HG02763 (cell line): ENCODE measurements at regions not wholly inside any gene's neighbourhood (a gene's known extent, or its start where the extent isn't known, plus 50 kb on each side); places are given as distances from the start of the nearest gene placed in this dataset.
"Not testable (repeated sequence)": the region's sequence is repeated elsewhere in the genome, so short reads cannot be mapped to it uniquely, and the experiment has no call there.

Experiments used
- ATAC-seq: cut with Tn5 transposase; IDR thresholded peaks from one replicate; pipeline ENCODE4 v1.9.1; 2021; ENCODE audit warnings: mild to moderate bottlenecking, moderate library complexity; ENCODE audit not compliant: unreplicated experiment

- ATAC-seq: no peak
Measured at GRCh38 chr10:81200801-81201200, 663.1 kb downstream of the SH2D4B start.

DNA sequence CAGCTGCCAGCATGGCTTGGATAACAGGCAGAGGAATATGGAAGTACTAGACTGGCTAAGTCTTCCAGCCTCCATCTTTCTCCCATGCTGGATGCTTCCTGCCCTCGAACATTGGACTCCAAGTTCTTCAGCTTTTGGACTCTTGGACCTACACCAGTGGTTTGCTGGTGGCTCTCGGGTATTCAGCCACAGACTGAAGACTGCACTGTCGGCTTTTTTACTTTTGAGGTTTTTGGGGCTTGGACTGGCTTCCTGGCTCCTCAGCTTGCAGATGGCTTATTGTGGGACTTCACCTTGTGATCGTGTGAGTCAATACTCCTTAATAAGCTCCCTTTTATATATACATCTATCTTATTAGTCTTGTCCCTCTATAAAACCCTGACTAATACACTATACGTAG lies 667.6 kb upstream of the NRG3 start:
- not testable (repeated sequence) for ATAC-seq

DNA sequence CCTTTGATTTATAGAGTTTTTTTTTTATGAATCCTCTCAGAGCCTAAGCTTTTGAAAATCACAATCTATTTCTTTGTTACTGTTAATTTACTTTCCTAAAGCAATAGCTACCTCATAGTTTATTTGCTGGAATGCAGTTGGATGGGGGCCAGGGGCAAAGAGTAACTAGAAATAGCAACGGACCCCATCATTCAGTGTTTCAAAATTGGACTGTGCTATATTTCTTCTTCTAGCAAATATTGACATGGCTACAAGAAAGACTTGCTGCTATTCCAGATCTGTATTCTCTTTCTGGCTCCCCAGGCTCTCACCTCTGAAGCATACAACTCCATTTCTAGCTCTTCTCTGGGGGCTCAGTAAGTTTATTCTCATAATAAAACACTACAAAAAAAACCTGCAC lies 661.6 kb upstream of the NRG3 start:
- ATAC-seq: no peak

GRCh38 chr10:81215498-81215897 lies 659.5 kb upstream of the NRG3 start:
- no peak for ATAC-seq

DNA sequence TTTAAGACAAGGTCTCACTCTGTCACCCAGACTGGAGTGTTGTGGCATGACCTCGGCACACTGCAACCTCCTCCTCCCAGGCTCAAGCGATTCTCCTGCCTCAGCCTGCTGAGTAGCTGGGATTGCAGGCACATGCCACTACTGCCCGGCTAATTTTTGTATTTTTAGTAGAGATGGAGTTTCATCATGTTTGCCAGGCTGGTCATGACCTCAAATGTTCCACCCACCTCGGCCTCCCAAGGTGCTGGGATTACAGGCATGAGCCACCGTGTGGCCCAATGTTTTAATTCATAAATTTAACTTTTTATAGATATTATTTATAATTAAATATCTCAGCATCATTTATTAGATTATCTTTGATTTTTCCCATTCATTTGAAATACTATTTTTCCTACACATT lies 658.0 kb upstream of the NRG3 start:
- no peak for ATAC-seq

- ATAC-seq: no peak
Measured at GRCh38 chr10:81218307-81218706, 656.7 kb upstream of the NRG3 start.

DNA sequence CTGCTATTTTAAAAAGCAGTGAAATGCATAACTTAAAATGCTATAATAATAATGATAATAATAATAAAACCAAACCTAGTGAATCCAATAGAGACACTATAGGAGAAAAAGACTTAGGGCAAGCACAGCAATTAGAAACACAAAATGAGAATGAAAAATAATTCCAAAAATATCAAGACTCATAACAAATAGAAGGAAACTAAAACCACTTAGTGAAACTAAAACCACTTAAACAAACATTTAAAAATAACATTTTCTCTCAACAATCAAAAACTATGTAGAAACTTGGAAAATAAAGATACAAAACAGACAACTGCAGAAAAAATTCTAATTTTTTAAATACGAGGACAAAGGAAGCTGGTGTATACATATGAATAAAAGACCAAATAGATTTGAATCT lies 655.2 kb upstream of the NRG3 start:
- no peak for ATAC-seq

DNA sequence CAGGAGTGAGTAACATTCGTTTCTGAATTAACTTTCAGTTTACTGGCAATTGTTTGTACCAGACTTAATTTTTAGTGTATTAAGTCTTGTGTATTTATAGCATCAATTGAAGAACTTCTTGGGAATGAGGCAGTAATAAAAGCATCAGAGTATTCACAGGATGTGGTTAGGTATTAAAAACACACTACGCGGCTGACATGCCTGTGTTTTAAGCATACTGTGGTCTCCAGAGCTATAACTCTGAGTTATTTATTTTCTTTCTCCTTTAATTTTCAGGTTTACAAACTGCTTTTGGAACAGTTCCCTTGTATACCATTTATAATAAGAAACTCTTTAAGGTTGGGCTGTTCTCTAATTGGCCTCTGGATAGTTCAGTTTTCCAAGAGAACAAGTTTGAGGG lies 626.1 kb upstream of the NRG3 start:
- ATAC-seq: no peak

DNA sequence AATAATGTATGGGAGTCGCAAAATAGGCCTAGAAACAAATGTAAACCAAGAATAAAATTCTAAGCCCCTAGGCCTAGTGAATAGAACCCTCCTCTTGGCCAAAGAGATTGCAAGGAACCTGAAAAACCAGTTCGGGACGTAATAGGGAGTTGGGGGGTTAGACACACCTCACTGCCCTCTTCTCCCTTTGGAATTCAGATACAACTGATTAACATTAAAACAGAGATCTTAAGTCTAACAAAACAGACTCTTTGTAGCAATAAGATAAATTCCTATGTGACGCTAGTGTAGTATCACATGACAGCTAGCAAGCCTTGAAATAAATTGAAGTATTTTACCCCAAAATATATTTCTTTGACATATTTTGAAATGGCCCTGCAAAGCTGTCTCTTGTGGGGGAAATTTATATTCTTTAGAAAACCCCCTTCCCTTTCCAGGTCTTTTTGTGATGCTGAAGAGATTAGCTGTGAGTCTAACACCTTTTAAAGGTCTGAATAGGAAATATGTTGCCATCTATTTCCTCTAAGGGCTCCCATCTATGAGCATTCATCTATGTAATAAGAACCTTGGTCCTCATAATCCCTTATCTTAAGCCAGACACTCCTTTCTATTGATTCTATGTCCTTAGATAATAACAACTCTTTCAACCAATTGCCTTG lies 623.4 kb upstream of the NRG3 start:
- no peak for ATAC-seq

- ATAC-seq: not testable (repeated sequence)
Measured at GRCh38 chr10:81264991-81265390, 610.0 kb upstream of the NRG3 start.

DNA sequence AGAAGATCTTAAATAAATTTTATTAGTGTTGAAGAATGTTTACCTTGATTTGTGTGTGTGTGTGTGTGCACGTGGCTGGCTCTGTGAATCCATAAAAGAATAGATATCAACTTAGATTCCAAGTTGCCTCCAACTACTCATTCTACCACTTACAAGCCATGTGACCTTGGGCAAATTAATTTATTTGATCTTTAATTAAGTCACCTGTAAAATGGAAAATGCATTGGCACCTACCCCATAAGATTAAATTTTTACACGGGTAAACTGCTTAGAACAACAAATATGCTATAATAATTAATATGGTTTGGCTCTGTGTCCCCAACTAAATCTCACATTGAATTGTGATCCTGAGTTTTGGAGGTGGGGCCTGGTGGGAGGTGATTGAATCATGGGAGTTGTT lies 604.9 kb upstream of the NRG3 start:
- no peak for ATAC-seq

GRCh38 chr10:81280497-81281479 lies 594.2 kb upstream of the NRG3 start:
- no peak for ATAC-seq

- ATAC-seq: no peak
Measured at GRCh38 chr10:81288544-81288943, 586.5 kb upstream of the NRG3 start.

DNA sequence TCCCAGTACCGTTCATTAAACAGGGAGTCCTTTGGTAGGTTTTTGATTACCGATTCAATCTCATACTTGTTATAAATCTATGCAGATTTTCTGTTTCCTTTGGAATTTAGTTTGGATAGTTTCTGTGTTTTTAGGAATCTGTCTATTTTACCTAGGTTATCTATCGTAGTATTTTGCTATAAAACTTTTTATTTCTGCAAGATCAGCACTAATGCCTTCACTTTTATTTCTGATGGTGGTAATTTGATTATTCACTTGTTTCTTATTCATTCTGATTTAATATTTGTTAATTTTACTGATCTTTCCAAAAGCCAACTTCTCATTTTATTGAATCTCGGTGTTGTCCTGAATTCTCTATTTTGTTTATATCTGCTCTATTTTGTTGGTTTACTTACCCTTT lies 577.7 kb upstream of the NRG3 start:
- no peak for ATAC-seq

DNA sequence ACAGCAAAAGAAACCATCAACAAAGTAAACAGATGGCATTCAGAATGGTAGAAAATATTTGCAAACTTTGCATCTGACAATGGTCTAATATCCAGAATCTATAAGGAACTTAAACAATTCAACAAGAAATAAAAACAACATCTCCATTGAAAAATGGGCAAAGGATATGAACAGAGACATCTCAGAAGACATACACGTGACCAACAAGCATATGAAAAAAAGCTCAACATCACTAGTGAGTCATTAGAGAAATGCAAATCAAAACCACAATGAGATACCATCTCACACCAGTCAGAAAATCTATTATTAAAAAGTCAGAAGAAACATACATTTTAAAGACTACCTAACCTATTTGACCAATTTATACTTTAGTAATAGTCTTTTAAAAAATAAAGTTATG lies 571.3 kb upstream of the NRG3 start:
- ATAC-seq: no peak

GRCh38 chr10:81306971-81307782 lies 567.8 kb upstream of the NRG3 start:
- no peak for ATAC-seq

- no peak for ATAC-seq
Measured at GRCh38 chr10:81309041-81309552, 565.9 kb upstream of the NRG3 start.

DNA sequence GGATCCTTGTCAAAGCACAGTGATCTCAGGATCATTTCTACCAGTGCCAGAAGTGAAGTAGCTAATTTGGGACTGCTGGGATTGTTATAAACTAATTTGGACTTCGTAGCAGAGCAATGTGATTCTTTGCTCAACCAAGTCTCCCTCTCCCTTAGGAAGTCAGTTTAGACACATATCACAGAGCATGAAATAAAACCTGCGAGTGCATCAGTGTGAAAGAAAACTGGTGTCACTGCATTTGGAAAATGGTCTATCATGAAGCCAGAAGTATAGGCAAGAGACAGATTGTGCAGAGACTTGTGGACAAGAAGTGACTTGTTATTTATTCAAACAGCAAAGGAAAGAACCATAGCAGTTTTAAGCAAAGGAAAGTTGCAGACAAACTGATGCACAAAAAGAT lies 560.5 kb upstream of the NRG3 start:
- no peak for ATAC-seq

DNA sequence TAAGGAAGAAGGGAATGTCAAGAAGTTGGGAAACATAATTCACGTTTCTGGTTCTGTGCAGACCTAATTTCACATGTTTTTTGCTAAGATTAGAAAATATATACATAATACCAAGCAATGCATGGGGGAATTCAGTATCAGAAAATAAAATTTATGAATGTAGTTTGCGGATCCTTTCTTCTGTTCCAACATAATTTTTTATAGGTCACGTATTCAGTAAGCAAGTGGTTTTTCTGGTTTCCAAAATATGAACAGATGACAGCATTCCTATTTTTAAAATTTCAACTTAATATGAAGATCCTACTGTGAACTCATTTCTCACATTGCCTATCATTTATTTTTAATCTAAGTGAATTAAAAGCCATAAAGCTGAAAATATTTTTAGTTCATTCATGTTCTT lies 560.0 kb upstream of the NRG3 start:
- no peak for ATAC-seq

GRCh38 chr10:81348003-81348402 lies 527.0 kb upstream of the NRG3 start:
- ATAC-seq: no peak

GRCh38 chr10:81367132-81367531 lies 507.9 kb upstream of the NRG3 start:
- no peak for ATAC-seq
